ENCODE measurements at regions not wholly inside any gene's neighbourhood (a gene's known extent, or its start where the extent isn't known, plus 50 kb on each side); places are given as distances from the start of the nearest gene placed in this dataset.

DNA sequence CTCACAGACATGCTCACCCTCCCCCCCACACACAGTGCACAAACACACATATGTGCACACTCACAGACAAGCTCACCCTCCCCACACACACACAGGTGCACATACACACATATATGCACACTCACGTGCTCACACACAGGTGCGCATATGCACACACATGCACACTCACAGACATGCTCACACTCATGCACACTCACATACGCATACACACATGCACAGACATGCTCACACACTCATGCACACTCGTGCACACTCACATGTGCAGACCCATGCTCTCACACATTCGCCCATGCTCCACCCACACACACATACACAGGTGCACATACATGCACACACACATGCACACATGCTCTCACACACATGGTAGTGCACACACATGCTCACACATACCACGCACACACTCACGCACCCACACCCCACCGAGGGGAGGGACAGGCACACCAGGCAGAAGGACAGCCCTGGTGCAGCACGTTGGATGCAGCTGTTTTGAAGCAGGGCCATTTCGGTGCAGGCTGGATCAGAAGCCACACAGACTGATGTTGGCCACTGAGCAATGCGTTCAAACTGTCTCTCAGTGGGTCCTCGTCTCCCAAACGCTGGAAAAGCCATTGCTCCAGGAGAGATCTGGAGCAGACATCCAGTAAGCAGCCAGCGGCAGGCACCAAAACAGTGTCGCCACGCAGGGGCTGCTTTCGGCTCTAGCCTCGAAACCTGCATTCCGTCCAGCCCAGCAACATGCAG lies 86.2 kb upstream of the ZNF469 start:
- H3K27me3 ChIP-seq (ENCODE audit: low read depth, low read length): no peaks in the 10 kb centered on the region
- no peak overlapping the region for H3K27ac ChIP-seq (ENCODE audit: low read length)
- H4K20me1 ChIP-seq (ENCODE audit: insufficient read depth, low read length): no peaks in the 10 kb centered on the region
- no peaks in the 10 kb centered on the region for H3K9me3 ChIP-seq (ENCODE audit: insufficient read depth, low read length)
- H3K9ac ChIP-seq (ENCODE audit: low read length): no peak overlapping the region
- H2AFZ ChIP-seq (ENCODE audit: low read depth, low read length): no peak overlapping the region
- TF ChIP-seq, protein P1, sequence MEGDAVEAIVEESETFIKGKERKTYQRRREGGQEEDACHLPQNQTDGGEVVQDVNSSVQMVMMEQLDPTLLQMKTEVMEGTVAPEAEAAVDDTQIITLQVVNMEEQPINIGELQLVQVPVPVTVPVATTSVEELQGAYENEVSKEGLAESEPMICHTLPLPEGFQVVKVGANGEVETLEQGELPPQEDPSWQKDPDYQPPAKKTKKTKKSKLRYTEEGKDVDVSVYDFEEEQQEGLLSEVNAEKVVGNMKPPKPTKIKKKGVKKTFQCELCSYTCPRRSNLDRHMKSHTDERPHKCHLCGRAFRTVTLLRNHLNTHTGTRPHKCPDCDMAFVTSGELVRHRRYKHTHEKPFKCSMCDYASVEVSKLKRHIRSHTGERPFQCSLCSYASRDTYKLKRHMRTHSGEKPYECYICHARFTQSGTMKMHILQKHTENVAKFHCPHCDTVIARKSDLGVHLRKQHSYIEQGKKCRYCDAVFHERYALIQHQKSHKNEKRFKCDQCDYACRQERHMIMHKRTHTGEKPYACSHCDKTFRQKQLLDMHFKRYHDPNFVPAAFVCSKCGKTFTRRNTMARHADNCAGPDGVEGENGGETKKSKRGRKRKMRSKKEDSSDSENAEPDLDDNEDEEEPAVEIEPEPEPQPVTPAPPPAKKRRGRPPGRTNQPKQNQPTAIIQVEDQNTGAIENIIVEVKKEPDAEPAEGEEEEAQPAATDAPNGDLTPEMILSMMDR (IDR thresholded peaks at IDR 0.05; ENCODE audit: low read depth, low read length): no peak
- no peak for TF ChIP-seq EZH2phosphoT487 (IDR thresholded peaks at IDR 0.05; ENCODE audit: low read depth)
- H3K79me2 ChIP-seq (ENCODE audit: low read length): no peaks in the 10 kb centered on the region
- H3K4me1 ChIP-seq (ENCODE audit: low read length): no peaks in the 10 kb centered on the region
- H3K4me2 ChIP-seq (ENCODE audit: low read length): no peak overlapping the region
- H3K4me3 ChIP-seq (ENCODE audit: low read length): no peak overlapping the region
- H3K36me3 ChIP-seq (replicated peaks; ENCODE audit: low read depth, low read length): no peaks in the 10 kb centered on the region

DNA sequence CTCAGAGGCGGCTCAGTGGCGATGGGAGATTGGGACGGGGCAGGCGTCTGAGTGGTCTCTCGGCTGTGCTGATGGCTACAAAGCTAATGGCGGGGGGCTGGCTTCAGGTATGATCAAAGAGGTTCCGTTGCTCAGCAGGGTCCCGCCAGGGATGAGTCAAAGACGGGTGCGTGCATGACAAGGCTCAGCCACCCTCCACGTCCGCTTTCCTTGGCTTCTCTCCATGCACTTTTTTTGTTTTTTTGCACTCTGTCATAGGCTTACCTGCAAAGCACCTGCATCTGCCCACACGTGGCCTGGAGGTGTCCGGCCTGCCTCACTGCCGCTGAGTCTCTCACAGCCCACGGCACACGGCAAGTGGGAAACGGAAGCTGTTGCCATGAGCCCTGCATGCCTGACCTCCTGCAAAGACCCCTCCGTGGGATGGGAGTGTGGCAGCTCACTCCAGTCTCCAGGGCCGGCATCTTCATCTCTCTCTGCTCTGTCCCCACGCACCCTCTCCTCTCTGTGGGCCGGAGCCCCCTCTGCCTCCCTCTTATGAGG lies 85.5 kb upstream of the ZNF469 start:
- H3K4me3 ChIP-seq (ENCODE audit: low read length): no peak overlapping the region
- no peaks in the 10 kb centered on the region for H3K36me3 ChIP-seq (replicated peaks; ENCODE audit: low read depth, low read length)
- TF ChIP-seq, protein P1 (IDR thresholded peaks at IDR 0.05; ENCODE audit: low read depth, low read length): no peak
- no peak for TF ChIP-seq EZH2phosphoT487 (IDR thresholded peaks at IDR 0.05; ENCODE audit: low read depth)
- H3K4me1 ChIP-seq (ENCODE audit: low read length): no peaks in the 10 kb centered on the region
- no peaks in the 10 kb centered on the region for H3K27me3 ChIP-seq (ENCODE audit: low read depth, low read length)
- H2AFZ ChIP-seq (ENCODE audit: low read depth, low read length): no peak overlapping the region
- no peak overlapping the region for H3K4me2 ChIP-seq (ENCODE audit: low read length)
- H3K9me3 ChIP-seq (ENCODE audit: insufficient read depth, low read length): no peaks in the 10 kb centered on the region
- H4K20me1 ChIP-seq (ENCODE audit: insufficient read depth, low read length): no peaks in the 10 kb centered on the region
- H3K27ac ChIP-seq (ENCODE audit: low read length): no peak overlapping the region
- H3K9ac ChIP-seq (ENCODE audit: low read length): no peak overlapping the region
- H3K79me2 ChIP-seq (ENCODE audit: low read length): no peaks in the 10 kb centered on the region

DNA sequence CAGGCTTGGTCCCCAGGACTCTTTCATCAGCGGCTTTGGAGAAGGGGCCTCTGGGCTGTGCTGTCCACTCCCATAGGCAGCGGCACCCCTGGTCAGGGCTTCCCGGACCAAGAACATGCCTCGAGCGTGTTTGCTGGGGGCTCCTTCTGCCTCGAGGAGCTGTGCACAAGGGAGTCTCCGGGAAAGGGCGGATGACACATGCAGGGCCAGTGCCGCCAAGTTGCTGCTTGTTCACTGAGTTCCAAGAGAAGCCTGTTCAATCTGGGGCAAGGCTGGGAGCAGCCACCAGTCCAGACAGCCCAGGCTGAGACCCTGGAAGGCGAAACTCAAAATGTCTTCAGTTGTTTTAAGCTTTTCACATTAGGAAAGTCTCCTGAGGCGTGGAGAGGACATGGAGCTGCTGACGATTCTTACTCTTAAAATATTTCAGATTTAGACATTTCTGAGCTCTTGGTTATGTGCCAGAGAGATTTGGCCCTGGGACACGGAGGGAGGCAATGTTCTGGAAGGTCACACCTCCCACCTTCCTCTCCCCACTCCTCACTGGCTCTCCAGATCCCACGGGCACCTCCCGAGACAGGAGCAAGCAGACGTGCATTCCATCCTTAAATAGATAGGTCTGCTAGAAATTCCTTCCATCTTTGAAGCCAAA lies 84.5 kb upstream of the ZNF469 start:
- Histone ChIP-seq H3K4me1 (ENCODE audit: low read length) (no peaks in the 10 kb centered on the region), H3K9me3 (ENCODE audit: insufficient read depth, low read length) (no peaks in the 10 kb centered on the region), H3K79me2 (ENCODE audit: low read length) (no peaks in the 10 kb centered on the region), H3K9ac (ENCODE audit: low read length) (no peak overlapping the region), H4K20me1 (ENCODE audit: insufficient read depth, low read length) (no peaks in the 10 kb centered on the region), H3K4me3 (ENCODE audit: low read length) (no peak overlapping the region), H3K27me3 (ENCODE audit: low read depth, low read length) (no peaks in the 10 kb centered on the region), H3K27ac (ENCODE audit: low read length) (no peak overlapping the region), H3K36me3 (replicated peaks; ENCODE audit: low read depth, low read length) (no peaks in the 10 kb centered on the region), H2AFZ (ENCODE audit: low read depth, low read length) (no peak overlapping the region), H3K4me2 (ENCODE audit: low read length) (no peak overlapping the region)
- TF ChIP-seq, protein P1 (IDR thresholded peaks at IDR 0.05; ENCODE audit: low read depth, low read length): no peak
- no peak for TF ChIP-seq EZH2phosphoT487 (IDR thresholded peaks at IDR 0.05; ENCODE audit: low read depth)
